IMR-90 (cell line): ENCODE measurements at regions not wholly inside any gene's neighbourhood (a gene's known extent, or its start where the extent isn't known, plus 50 kb on each side); places are given as distances from the start of the nearest gene placed in this dataset.

Experiments used
- ATAC-seq: fragments of 200-7000 bp; cut with Tn5 transposase; 2 replicates; pipeline ENCODE4 v1.9.1; 2020; ENCODE audit warnings: low read depth, mild to moderate bottlenecking, moderate library complexity
- BruUV-seq: library from RNA; stranded (reverse); fragments of 400-500 nt; replicated peaks from 2 replicates; lab custom pipeline; 2021; lab: Mats Ljungman, UMichigan
- CTCF ChIA-PET: fragments of 300-600 bp; formaldehyde crosslinking; extraction: SDS; loops from one replicate; lab custom pipeline; 2021; ENCODE audit warnings: antibody characterized with exemption; lab: Yijun Ruan, JAX
- POLR2A ChIA-PET: fragments of 300-600 bp; sonication (Branson Sonifier 250); formaldehyde crosslinking; loops from one replicate; lab custom pipeline; 2022; ENCODE audit warnings: antibody characterized with exemption; ENCODE audit not compliant: unreplicated experiment; lab: Charles Lee
- DNase-seq: peaks from one replicate; pipeline ENCODE4 v3.0.0; 2013
- H2AFZ ChIP-seq: replicated peaks from 2 replicates; pipeline ENCODE3; 2013; ENCODE audit warnings: low read length, mild to moderate bottlenecking; ENCODE audit not compliant: poor library complexity
- H2AK5ac ChIP-seq: 2 replicates; pipeline ENCODE4 v1.6.1; 2013; ENCODE audit warnings: low read depth, low read length, inconsistent platforms
- H2AK9ac ChIP-seq: replicated peaks from 2 replicates; pipeline ENCODE3; 2013; ENCODE audit warnings: mild to moderate bottlenecking, low read depth, low read length, moderate library complexity; ENCODE audit not compliant: poor library complexity
- H2BK120ac ChIP-seq: 2 replicates; pipeline ENCODE4 v1.6.1; 2013; ENCODE audit warnings: low read depth, low read length, inconsistent platforms
- H2BK15ac ChIP-seq: 3 replicates; pipeline ENCODE4 v1.6.1; 2013; ENCODE audit warnings: low read depth, low read length, inconsistent platforms
- H2BK20ac ChIP-seq: 2 replicates; pipeline ENCODE4 v1.6.1; 2013; ENCODE audit warnings: low read depth, mild to moderate bottlenecking, inconsistent platforms, low read length, moderate library complexity
- H2BK5ac ChIP-seq: 2 replicates; pipeline ENCODE4 v1.6.1; 2013; ENCODE audit warnings: mild to moderate bottlenecking, low read depth, low read length, inconsistent platforms; ENCODE audit not compliant: poor library complexity, severe bottlenecking
- H3K14ac ChIP-seq: replicated peaks from 2 replicates; pipeline ENCODE4 v1.6.1; 2013; ENCODE audit warnings: low read depth, low read length, inconsistent platforms
- H3K18ac ChIP-seq: 2 replicates; pipeline ENCODE4 v1.6.1; 2013; ENCODE audit warnings: low read depth, low read length, control low read depth
- H3K23ac ChIP-seq: 2 replicates; pipeline ENCODE4 v1.6.1; 2013; ENCODE audit warnings: low read depth, low read length, inconsistent platforms
- H3K27ac ChIP-seq: 2 replicates; pipeline ENCODE4 v1.5.1; 2013; ENCODE audit warnings: mild to moderate bottlenecking, control low read depth, low read length; ENCODE audit not compliant: insufficient read depth
- H3K27me3 ChIP-seq: 2 replicates; pipeline ENCODE4 v1.6.1; 2013; ENCODE audit warnings: low read length; ENCODE audit not compliant: control insufficient read depth, insufficient read depth
- H3K36me3 ChIP-seq: 2 replicates; pipeline ENCODE4 v1.6.1; 2013; ENCODE audit warnings: low read length, mixed read lengths; ENCODE audit not compliant: control insufficient read depth, insufficient read depth
- H3K4ac ChIP-seq: 2 replicates; pipeline ENCODE4 v1.6.1; 2013; ENCODE audit warnings: low read depth, low read length, inconsistent platforms
- H3K4me1 ChIP-seq: 2 replicates; pipeline ENCODE4 v1.6.1; 2013; ENCODE audit warnings: low read length, mixed read lengths; ENCODE audit not compliant: control insufficient read depth, insufficient read depth
- H3K4me2 ChIP-seq: 2 replicates; pipeline ENCODE4 v1.6.1; 2013; ENCODE audit warnings: low read depth, mild to moderate bottlenecking, control low read depth, low read length, moderate library complexity
- H3K4me3 ChIP-seq: 2 replicates; pipeline ENCODE4 v1.5.1; 2013; ENCODE audit warnings: low read depth, mild to moderate bottlenecking, control low read depth, low read length, moderate library complexity; ENCODE audit not compliant: insufficient read depth
- H3K56ac ChIP-seq: 2 replicates; pipeline ENCODE4 v1.6.1; 2013; ENCODE audit warnings: low read length, inconsistent platforms; ENCODE audit not compliant: insufficient read depth; ENCODE audit errors: extremely low read depth
- H3K79me1 ChIP-seq, 2 experiments: 2 replicates each; pipeline ENCODE4 v1.6.1; 2013; ENCODE audit warnings: low read length in 2 of 2, inconsistent platforms in 1 of 2, low read depth in 1 of 2
- H3K9ac ChIP-seq: 2 replicates; pipeline ENCODE4 v1.6.1; 2013; ENCODE audit warnings: low read depth, low read length, control low read depth
- H3K9me1 ChIP-seq: 2 replicates; pipeline ENCODE4 v1.6.1; 2013; ENCODE audit warnings: low read length, inconsistent platforms; ENCODE audit not compliant: insufficient read depth
- H3K9me3 ChIP-seq: 2 replicates; pipeline ENCODE4 v1.6.1; 2013; ENCODE audit warnings: low read length; ENCODE audit not compliant: control insufficient read depth, insufficient read depth
- H4K20me1 ChIP-seq: 2 replicates; pipeline ENCODE4 v1.6.1; 2013; ENCODE audit warnings: low read length, inconsistent platforms; ENCODE audit not compliant: insufficient read depth
- H4K5ac ChIP-seq: 2 replicates; pipeline ENCODE4 v1.6.1; 2013; ENCODE audit warnings: mild to moderate bottlenecking, low read depth, low read length, control low read depth
- H4K8ac ChIP-seq, 2 experiments: 2 replicates each; pipeline ENCODE4 v1.6.1; 2013; ENCODE audit warnings: low read depth in 2 of 2, low read length in 2 of 2, control low read depth in 1 of 2, inconsistent platforms in 1 of 2
- H4K91ac ChIP-seq: 2 replicates; pipeline ENCODE4 v1.6.1; 2013; ENCODE audit warnings: low read depth, low read length, inconsistent platforms; ENCODE audit not compliant: insufficient read depth
- BHLHE40 ChIP-seq: fragments of 150-350 bp; IDR thresholded peaks from 2 replicates; pipeline ENCODE4 v1.6.1; 2016; ENCODE audit warnings: mild to moderate bottlenecking, low read depth, low read length
- CEBPB ChIP-seq: IDR thresholded peaks from 2 replicates; pipeline ENCODE4 v1.6.1; 2012; ENCODE audit warnings: low read depth, low read length, improper control_type of control experiment
- CHD1 ChIP-seq: IDR thresholded peaks from 2 replicates; pipeline ENCODE4 v1.6.1; 2012; ENCODE audit warnings: low read depth, low read length, improper control_type of control experiment
- MAFK ChIP-seq: IDR thresholded peaks from 2 replicates; pipeline ENCODE4 v1.6.1; 2012; ENCODE audit warnings: low read depth, low read length, improper control_type of control experiment
- MXI1 ChIP-seq: IDR thresholded peaks from 2 replicates; pipeline ENCODE4 v1.6.1; 2012; ENCODE audit warnings: low read depth, mild to moderate bottlenecking, low read length, moderate library complexity, borderline replicate concordance
- RCOR1 ChIP-seq: IDR thresholded peaks from 2 replicates; pipeline ENCODE4 v1.6.1; 2012; ENCODE audit warnings: mild to moderate bottlenecking, low read length, improper control_type of control experiment; ENCODE audit not compliant: insufficient replicate concordance
- RFX5 ChIP-seq: IDR thresholded peaks from 2 replicates; pipeline ENCODE4 v1.8.0; 2012; ENCODE audit warnings: low read depth, mild to moderate bottlenecking, low read length, moderate library complexity
- SMC3 ChIP-seq: fragments of 150-350 bp; IDR thresholded peaks from 2 replicates; pipeline ENCODE4 v1.6.1; 2016; ENCODE audit warnings: low read depth, mild to moderate bottlenecking, antibody characterized with exemption, low read length, moderate library complexity
- whole genome bisulfite sequencing, 2 experiments: methylation state at CpG; one replicate each; pipeline versions ENCODE4 v1.1.5 to v1.1.7; 2013; ENCODE audit warnings: missing lambda C conversion rate in 2 of 2; ENCODE audit not compliant: insufficient read length in 1 of 2; ENCODE audit errors: extremely low coverage in 2 of 2; 5-methylcytosine and 5-hydroxymethylcytosine counted together
- dilution Hi-C: fragments of 300-500 bp; cut with HindIII; formaldehyde crosslinking; loops from one replicate; pipeline ENCODE4 v1.14.3; 2018; ENCODE audit warnings: low sequenced_read_pairs; ENCODE audit not compliant: unreplicated experiment
- in situ Hi-C: fragments of 300-500 bp; cut with MboI; formaldehyde crosslinking; loops from 3 replicates; pipeline ENCODE4 v1.14.3; 2019; ENCODE audit warnings: low sequenced_read_pairs, inconsistent platforms, mixed read lengths
- intact Hi-C: fragments of 100-400 bp; cut with micrococcal nuclease; formaldehyde crosslinking; loops from 2 replicates; pipeline ENCODE4 v1.10.0; 2022
- TF ChIP-seq, protein P1 (sequence below): fragments of 150-350 bp; IDR thresholded peaks from 2 replicates; pipeline ENCODE4 v1.6.1; 2017; ENCODE audit warnings: mild to moderate bottlenecking, antibody characterized with exemption, low read length, low read depth
- TF ChIP-seq, protein P2 (sequence below): conservative IDR thresholded peaks from 2 replicates; pipeline ENCODE4 v1.5.1; 2012; ENCODE audit warnings: mild to moderate bottlenecking, low read depth, low read length, improper control_type of control experiment

DNA sequence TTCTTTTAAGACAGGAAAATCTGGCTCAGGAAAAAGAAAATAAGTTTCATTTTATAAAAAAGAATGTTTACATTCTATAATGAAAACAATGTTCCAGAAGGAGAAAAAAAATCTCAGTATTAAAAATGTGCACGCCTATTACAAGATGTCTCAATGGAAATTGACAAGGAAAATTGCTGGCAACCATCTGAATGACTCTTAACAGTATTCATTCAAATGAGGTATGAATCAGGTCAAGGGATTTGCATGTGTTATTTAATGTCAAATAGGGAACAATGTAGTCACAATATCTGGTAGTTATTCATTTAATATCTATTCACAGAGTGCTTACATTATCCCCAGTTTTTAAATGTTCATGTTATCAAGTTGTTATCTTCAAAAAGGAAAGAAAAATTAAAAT, 208.4 kb upstream of the TRAM1L1 start:
- no peak overlapping the region for H3K27ac ChIP-seq
- no peak overlapping the region for H3K4me2 ChIP-seq
- in situ Hi-C loops (no loop called here), intact Hi-C loops (no loop called here), dilution Hi-C loops (no loop called here)
- H3K14ac ChIP-seq: no peak overlapping the region
- H3K23ac ChIP-seq: no peak overlapping the region
- no peak overlapping the region for H4K8ac ChIP-seq
- no peaks in the 10 kb centered on the region for H3K9me1 ChIP-seq
- no peaks in the 10 kb centered on the region for H3K79me1 ChIP-seq
- no peak overlapping the region for H2AK9ac ChIP-seq
- TF ChIP-seq BHLHE40 (no peak), SMC3 (no peak), RFX5 (no peak), CEBPB (no peak), MAFK (no peak), MXI1 (no peak), RCOR1 (no peak), CHD1 (no peak)
- TF ChIP-seq, protein P1, sequence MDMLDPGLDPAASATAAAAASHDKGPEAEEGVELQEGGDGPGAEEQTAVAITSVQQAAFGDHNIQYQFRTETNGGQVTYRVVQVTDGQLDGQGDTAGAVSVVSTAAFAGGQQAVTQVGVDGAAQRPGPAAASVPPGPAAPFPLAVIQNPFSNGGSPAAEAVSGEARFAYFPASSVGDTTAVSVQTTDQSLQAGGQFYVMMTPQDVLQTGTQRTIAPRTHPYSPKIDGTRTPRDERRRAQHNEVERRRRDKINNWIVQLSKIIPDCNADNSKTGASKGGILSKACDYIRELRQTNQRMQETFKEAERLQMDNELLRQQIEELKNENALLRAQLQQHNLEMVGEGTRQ: no peak
- TF ChIP-seq, protein P2, sequence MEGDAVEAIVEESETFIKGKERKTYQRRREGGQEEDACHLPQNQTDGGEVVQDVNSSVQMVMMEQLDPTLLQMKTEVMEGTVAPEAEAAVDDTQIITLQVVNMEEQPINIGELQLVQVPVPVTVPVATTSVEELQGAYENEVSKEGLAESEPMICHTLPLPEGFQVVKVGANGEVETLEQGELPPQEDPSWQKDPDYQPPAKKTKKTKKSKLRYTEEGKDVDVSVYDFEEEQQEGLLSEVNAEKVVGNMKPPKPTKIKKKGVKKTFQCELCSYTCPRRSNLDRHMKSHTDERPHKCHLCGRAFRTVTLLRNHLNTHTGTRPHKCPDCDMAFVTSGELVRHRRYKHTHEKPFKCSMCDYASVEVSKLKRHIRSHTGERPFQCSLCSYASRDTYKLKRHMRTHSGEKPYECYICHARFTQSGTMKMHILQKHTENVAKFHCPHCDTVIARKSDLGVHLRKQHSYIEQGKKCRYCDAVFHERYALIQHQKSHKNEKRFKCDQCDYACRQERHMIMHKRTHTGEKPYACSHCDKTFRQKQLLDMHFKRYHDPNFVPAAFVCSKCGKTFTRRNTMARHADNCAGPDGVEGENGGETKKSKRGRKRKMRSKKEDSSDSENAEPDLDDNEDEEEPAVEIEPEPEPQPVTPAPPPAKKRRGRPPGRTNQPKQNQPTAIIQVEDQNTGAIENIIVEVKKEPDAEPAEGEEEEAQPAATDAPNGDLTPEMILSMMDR: no peak
- H3K36me3 ChIP-seq: no peaks in the 10 kb centered on the region
- no peak overlapping the region for H3K9ac ChIP-seq
- no peak overlapping the region for H4K91ac ChIP-seq
- POLR2A ChIA-PET: no interaction called here
- CTCF ChIA-PET: interaction anchor here (0.5 kb wide), 1 partner anchor 405 kb away, joined by 4 read pairs; no protein-coding TSS in a partner anchor
- no CpG with 5 or more reads among the region's 1 CpG for WGBS, 2 experiments
- H2BK15ac ChIP-seq: no peak overlapping the region
- H2BK5ac ChIP-seq: no peak overlapping the region
- no peak overlapping the region for H3K56ac ChIP-seq
- no peak overlapping the region for H2AK5ac ChIP-seq
- no peak overlapping the region for H3K4ac ChIP-seq
- H4K20me1 ChIP-seq: no peaks in the 10 kb centered on the region
- no peaks in the 10 kb centered on the region for H3K4me1 ChIP-seq
- BruUV-seq: no TSS peak
- H3K27me3 ChIP-seq: no peaks in the 10 kb centered on the region
- H4K5ac ChIP-seq: no peak overlapping the region
- H2AFZ ChIP-seq: no peak overlapping the region
- H3K9me3 ChIP-seq: no peaks in the 10 kb centered on the region
- H3K18ac ChIP-seq: no peak overlapping the region
- ATAC-seq (no peak), DNase-seq (no peak)
- H2BK20ac ChIP-seq: no peak overlapping the region
- H2BK120ac ChIP-seq: no peak overlapping the region
- H3K4me3 ChIP-seq: no peak overlapping the region
